Muscle of arm (tissue), 1 donor: ENCODE measurements at regions not wholly inside any gene's neighbourhood (a gene's known extent, or its start where the extent isn't known, plus 50 kb on each side); places are given as distances from the start of the nearest gene placed in this dataset.

Experiments
- DNase-seq: peaks from one replicate; pipeline ENCODE4 v3.0.0-alpha.2; 2013

GRCh38 chr20:40589581-40589980 is 99.5 kb downstream of the MAFB start:
- DNase-seq: no peak

DNA sequence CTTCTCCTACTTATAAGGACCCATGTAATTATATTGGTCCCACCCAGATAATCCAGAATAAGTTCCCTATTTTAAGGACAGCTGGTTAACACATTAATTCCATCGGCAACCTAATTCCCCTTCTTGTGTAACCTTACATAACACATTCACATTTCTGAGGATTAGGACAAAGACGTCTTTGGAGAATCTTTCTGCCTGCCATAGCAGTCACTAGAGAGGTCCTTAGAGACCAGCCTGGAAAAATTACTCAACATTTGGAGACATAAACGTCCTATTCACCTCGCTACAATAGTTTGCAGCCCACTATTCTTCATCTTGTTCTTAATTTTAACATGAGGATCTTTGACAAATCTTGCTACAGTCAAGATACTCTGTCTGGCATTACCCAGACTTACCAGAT is 100.1 kb downstream of the MAFB start:
- no peak for DNase-seq

GRCh38 chr20:40587038-40587437 is 102.0 kb downstream of the MAFB start:
- DNase-seq: no peak

DNA sequence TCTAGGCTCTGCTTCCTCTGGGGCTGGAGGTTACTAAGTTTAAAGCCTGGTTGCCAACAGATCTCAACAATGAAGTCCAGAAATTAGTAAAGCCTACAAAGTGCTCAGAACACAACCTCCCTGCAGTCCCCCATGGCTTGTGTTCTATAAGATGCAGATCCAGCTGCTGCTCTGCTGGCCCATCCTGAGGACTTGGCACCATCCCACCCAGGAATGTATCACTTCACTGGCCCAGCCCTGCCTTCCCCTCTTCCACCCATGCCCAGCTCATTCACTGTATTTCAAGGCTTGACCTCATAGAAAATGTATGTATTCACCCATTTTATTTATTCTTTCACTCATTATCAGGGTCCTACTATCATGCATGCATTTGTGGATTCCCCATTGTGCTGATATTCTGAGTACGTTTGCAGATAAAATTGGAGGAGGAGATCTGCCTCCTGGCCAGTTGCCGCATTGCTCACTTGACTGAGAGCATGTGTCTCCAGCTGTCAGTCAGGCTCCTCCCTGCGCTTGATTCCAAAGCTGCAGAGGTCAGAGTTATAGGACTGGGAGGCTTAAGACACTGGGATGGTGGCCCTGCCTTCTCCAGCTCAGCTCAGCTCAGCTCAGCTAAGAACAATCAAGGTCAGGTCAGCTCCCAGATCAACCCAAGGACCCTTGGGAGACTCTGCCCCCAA is 104.8 kb downstream of the MAFB start:
- DNase-seq: no peak

GRCh38 chr20:40583636-40584035 is 105.4 kb downstream of the MAFB start:
- DNase-seq: no peak

GRCh38 chr20:40583205-40583604 is 105.8 kb downstream of the MAFB start:
- DNase-seq: no peak

- DNase-seq: no peak
Observed at GRCh38 chr20:40582531-40582930, 106.5 kb downstream of the MAFB start.

GRCh38 chr20:40579701-40580100 is 109.3 kb downstream of the MAFB start:
- no peak for DNase-seq

DNA sequence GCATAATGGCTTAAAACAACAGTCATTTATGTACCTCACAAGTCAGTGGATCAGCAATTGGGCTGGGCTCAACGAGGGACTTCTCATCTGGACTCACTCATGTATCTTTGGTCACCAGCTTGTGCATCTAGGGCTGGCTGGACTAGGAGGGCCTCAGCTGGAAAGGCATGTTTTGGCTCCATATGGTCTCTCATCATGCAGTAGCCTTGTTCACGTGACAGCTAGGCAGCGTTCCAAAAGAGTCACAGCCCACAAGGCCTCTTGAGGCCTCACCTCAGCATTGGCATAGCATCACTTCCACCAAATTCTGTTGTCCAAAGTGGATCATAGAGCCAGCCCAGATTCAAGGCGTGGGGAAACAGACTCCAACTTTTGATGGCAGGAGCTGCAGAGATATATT is 110.1 kb downstream of the MAFB start:
- no peak for DNase-seq

GRCh38 chr20:40575851-40576250 is 113.2 kb downstream of the MAFB start:
- DNase-seq: no peak

DNA sequence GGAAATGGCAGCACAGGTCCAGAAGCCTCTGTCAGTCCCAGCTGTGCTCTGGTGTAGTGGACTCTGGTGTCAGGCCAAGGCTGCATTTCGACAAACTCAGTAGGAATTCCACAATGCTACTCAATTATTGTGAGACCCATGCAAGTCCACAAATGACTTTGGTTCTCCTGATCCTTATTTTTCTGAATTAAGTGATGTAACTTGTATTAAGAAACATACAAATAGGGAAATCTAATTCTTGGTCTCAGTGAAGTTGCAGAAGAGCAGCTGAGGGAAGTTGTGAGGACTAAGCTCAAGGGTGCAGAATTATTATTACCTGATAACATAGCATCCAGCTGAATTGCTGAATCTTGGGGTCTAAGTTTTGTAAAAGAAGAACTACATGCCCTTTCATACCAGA is 116.8 kb downstream of the MAFB start:
- no peak for DNase-seq

DNA sequence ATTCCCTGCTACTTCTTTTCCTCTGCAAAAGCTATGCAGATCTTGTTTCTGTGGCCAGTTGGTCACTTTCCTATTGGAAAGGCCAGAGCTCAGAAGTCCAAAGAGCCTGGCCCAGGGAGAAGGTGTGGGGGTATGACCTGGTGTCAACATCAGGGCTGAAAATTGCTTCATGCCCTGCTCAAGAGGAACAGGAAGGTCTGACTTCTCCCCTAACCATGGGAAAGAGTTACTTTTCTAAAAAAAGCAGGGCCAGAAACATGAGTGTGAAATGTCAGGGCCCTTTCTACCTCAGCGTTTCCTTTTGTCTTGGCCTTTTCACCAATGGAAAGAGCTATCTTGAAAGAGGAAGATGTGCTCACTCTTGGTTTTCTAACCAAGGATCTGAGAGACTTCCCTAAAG is 117.4 kb downstream of the MAFB start:
- DNase-seq: no peak

DNA sequence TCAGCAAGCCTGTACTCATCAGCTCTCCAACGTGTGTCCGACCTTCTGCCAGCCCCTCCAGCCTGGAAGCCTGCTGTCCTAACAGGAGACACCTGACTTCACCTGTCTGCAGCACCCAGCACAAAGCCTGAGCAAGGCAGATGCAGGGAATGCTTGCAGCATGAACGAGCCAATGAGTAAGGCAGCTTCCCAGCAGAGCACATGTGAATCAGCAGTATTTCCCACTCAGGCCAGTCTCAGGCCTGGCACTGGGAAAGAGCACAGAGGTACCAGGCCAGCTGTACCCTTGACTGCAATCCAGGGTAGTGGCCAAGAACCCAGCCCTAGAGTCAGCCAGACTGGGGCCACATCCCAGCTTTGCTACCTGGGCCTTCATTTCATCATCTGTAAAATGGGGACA is 120.8 kb downstream of the MAFB start:
- DNase-seq: no peak

DNA sequence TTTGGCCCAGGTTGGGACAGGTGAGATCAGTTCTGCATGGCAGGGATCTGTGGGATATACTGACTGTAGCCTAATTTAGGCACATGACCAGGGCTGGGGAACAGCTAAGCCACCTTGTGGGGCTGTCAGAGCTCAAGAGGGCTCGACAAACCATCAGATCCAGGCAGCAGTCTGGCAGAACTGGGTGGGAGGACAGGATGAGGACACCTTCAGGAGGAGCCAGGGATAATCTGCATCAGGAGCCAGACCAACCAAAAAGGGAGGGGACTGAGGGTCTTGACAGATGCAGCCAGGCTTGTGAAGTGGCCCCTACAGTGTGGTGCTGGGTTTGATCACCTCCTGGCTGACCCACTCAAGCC is 123.4 kb downstream of the MAFB start:
- DNase-seq: no peak

DNA sequence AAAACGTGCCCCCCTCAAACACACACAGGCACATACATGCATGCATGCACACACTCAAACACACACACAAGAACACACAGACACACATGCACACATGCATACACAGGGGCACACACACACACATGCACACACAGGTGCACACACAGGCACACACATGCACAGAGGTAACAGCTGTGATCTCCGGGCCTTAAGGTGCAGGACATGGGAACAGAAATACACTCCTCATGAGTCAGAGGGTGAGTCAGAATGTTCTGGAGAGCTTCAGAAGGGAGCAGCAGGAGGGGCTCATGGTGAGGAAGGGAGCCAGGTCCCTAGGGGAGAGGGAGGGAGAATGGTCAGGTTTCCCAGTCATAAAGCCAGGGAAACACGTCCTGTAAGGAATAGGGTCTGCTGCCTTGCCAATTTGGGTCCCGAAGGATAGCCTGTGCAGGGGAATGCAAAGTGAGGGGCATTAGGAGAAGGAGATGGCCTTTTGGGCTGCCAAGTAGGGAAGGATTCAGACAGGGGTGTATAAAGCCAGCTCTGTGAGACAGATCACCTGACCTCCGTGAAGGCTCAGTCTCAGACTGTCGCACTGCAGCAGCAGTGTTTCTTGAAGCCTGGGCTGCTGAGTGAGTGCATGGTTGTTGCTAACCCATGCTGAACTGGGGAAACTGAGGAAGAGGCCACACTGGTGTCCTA is 123.9 kb downstream of the MAFB start:
- DNase-seq: no peak

DNA sequence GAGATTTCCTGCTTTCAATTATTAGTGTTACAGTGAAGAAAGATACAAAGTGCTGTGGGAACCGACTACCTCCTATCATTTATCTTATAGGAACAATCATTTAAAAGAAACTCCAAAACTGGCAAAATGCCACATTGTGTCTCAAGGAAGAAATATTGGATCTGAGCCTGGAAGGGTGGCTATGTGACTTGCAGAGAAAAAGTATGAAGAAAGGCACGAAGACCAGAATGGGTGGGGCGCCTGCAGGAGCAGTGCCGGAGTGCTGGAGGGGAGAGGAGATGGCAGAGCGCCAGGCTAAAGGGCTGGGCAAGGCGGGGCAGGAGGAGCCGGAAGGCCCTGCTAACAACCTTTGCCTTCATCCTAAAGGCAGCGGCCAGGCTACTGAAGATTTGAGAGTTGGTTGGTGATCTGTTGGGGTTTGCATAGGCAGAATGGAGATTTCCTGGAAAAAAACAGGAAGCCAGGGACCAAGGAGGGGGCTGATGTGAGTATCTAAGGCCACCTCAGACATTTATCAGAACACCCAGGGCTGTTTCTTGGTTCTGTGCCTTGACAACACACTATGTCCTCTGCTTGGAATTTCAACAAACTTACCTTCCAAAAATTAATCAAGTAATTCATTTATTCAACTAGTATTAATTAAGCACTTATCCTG is 125.6 kb downstream of the MAFB start:
- DNase-seq: no peak

GRCh38 chr20:40562031-40562430 is 127.0 kb downstream of the MAFB start:
- DNase-seq: no peak

- no peak for DNase-seq
Observed at GRCh38 chr20:40561187-40561586, 127.8 kb downstream of the MAFB start.

DNA sequence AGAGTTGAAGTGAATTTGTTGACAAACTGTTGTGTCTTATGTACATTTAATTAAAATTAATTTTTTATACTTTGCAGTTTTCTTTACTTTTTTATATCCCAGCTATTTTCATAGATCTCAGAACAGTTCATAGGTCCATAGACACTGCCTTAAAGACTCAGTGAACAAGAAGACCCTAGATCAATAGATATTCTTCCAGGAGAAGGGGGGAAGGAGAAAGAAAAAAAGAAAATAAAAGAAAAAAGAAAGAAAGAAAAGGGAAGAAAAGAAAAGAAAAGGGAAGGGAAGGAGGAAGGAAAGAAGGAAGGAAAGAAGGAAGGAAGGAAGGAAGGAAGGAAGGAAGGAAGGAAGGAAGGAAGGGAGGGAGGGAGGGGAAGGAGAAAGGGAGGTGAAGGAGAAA is 130.8 kb downstream of the MAFB start:
- DNase-seq: no peak

DNA sequence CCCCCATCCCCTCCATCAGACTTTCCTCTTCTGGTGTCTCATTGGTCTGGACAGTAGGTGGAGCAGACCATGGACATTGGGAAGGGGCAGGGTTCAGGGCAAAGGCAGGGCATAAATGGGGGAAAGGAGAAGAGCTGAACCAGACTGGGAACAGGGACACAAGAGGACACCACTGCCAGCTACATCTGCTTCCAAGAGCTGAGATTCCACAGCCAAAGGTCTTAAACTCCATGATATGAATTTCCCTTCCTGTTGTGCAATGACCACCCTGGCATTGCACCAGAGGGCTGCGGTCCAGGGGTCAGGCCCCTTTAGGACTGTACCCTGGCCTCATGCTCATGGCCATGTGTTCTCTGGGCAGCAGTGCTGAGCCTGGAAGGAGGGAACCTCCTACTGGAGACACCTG is 137.9 kb downstream of the MAFB start:
- DNase-seq: no peak

DNA sequence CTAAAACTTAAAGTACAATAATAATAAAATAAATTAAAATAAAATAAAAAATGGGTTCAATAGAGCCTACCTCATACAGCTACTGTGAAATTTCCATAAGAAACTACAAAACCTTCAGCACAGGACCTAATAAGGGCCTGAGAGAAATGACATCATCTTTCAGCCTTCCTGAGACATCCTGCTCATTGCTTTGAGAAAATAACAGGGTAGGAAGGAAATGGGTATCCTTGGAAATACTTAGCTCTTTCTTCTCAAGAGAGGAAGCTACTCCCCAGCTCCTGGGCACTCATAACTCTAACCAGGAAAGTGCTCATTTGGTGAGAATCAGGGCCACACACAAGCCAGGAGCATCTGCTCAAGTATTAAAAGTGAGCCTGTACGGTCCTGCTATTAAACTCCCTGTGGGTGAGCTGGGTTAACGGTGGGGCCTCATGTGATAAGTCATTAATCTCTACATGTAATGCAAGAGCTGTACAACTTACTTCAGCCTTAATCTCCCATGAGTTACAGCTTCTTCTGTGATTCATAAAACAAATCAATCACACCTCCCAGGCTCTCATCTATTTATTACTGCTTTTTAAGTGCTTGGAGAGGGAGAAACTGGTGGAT is 141.4 kb downstream of the MAFB start:
- DNase-seq: no peak

DNA sequence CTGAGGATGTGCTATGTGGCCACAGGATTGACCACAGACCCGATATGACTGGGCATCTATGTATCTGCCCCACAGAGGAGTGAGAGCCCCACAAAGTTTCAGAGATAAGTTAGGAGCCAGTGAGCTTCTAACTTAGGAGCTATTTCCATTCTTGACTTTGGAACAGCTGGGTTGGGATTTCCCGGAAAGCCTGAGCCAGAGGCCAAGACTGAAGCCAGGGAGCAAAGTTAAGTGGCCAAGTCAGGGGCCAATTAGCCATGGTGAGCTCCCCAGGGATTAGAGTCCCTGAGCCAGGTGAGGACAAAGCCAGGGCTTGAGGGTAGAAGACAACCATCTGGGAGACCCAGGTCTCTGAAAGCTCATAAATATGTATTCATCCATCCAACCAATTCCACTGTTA is 143.6 kb downstream of the MAFB start:
- no peak for DNase-seq

GRCh38 chr20:40542065-40542464 is 147.0 kb downstream of the MAFB start:
- DNase-seq: no peak
